Activated CD4-positive, alpha-beta T cell treated with anti-CD3 and anti-CD28 coated beads for 4 hours (primary cell): ENCODE measurements at regions not wholly inside any gene's neighbourhood (a gene's known extent, or its start where the extent isn't known, plus 50 kb on each side); places are given as distances from the start of the nearest gene placed in this dataset.
"Not testable (repeated sequence)": the region's sequence is repeated elsewhere in the genome, so short reads cannot be mapped to it uniquely, and the experiment has no call there.

Experiments used
- DNase-seq, 2 donors: peaks; one replicate each; pipeline ENCODE4 v3.0.0-alpha.2; 2020

- no peak for DNase-seq
Measured at GRCh38 chr9:30972654-30973053, 1411.8 kb upstream of the ACO1 start.

GRCh38 chr9:30977965-30978364 is 1406.5 kb upstream of the ACO1 start:
- DNase-seq: no peak

DNA sequence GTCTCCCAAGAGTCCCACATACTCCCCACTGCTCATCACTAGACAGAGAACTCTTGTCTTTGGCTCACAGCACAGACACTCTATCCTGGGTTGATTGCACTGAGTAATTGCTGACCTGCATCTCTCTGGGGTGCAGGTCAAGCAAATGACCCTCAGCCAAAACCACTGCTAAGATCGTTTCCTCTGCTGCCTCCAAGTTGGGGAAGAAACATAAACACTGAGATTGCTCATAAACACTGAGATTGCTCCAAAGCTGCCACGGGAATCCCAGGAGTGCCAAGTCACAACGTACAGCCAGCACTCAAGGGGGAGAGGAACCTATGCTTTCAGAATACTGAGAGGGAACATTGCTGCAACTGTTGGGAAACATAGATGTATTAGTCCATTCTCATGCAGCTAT is 1402.1 kb upstream of the ACO1 start:
- DNase-seq: no peak

DNA sequence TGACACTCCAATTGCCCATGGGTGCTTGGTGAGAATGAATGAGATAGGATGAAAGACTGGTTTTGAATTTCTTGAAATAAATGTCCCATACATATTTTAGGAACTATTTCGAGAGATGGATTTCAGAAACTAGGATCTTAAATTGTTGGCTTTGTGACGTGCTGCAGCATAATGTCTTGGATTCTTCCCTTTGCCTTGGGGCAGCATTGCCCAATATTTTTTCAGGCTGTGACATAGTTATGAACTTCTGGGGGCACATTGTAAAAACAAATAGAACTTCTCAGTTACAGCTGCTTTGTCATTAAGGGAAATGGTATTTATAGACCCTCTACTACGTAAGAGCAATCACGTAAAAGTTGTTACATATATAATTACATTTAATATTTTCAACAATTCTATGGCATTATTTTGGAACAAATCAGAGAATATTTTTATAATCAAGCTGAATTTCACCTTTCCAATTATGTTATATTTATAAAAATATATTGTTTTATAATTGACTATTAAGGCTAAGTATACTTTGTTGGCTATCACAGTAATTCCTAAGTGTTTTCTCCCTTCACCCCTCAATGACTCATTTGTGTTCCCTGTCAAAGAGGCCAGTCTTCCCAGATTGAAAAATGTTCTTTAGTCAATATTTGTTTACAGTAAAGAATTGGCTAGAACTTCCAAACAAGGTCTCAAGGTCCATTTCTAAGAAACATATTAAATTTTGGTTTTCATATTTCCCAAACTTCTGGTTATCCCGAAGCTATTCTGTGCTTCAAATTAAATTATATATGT is 1388.3 kb upstream of the ACO1 start:
- DNase-seq: no peak

DNA sequence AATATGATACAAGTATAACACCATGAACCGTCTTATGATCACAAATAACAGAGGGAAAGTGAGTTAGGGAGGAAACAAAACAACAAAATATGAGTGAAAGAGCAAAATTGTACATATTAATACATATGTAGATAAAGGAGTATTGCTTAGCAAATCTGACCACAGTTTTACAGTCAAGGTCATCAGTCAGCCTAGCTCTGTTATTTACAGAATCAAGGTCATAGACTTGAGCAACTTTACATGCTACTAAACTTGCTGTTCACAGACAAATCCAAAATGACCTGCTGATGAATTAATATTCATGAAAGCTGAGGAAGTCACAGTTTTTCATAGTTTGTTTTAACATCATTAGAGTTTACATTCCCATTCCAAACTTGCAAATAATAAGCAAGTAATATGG is 1387.7 kb upstream of the ACO1 start:
- DNase-seq: no peak

DNA sequence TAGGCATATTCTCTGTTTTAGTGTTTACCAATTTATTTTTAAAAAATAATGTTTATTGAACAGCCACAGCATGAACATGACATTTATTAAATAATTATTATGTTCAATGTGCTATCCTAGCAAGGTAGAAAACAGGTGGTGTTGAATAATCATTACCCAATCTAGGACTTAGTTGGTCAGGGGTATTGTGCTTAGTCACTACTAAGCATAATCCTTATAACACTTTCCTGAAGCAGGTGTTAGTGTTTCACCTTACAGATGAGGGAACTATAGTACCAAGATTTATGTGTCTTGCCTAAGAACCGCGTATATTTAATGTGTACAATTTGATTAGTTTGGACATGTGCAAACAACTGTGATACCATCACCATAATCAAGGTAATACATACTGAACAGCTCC is 1387.2 kb upstream of the ACO1 start:
- DNase-seq: no peak

- no peak for DNase-seq
Measured at GRCh38 chr9:31005086-31005665, 1379.3 kb upstream of the ACO1 start.

- no peak for DNase-seq
Measured at GRCh38 chr9:31013371-31013770, 1371.1 kb upstream of the ACO1 start.

DNA sequence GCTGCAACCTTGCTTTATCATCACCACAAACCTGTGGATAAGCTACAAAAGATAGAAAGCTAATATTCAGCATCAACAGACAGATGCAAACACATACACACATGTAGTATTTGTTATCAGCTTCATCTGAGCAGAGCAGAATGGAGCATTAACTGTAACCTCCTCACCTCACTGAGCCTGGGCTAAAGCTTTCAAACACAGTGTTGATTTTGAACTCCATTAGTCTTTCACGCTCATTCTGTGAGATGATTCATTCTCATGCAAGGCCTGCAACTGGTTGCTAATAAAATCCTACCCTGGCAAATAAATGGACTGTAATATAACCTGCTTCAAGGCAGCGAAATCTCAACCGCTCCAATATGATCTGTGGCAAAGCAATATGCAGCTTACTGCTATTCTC is 1360.6 kb upstream of the ACO1 start:
- DNase-seq: no peak

- DNase-seq: no peak
Measured at GRCh38 chr9:31027678-31028077, 1356.8 kb upstream of the ACO1 start.

DNA sequence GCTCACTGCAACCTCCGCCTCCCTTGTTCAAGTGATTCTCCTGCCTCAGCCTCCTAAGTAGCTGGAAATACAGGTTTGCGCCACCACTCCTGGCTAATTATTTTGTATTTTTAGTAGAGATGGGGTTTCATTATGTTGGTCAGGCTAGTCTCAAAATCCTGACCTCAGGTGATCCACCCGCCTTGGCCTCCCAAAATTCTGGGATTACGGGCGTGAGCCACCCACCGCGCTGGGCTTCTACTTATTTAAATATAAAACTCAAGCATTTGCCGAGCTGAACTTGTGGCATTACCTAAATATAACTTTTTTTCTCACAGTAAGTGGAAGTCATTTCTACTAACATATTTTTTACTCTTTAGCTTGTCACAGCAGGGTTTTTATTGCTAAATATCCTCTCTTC is 1356.3 kb upstream of the ACO1 start:
- no peak for DNase-seq

- DNase-seq: no peak
Measured at GRCh38 chr9:31030741-31031202, 1353.7 kb upstream of the ACO1 start.

DNA sequence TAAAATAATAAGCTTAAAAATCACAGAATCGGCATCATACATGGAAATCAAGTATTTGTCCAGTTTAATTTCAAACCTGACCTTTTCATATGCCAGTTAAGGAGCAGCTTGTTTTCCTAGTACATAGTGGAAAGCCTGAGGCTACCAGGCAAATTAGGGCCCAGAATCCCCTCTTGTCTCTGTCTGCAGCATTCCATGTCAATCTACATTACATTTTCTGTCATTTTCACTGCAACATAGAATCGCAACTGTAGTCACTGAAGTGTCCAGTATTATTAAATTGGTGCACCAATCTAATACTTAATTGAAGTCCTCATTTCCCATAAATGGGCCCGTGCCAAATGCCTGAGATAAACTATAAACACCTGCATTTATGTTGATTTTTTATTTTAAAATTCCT is 1352.2 kb upstream of the ACO1 start:
- DNase-seq: no peak

- no peak for DNase-seq
Measured at GRCh38 chr9:31034311-31034710, 1350.1 kb upstream of the ACO1 start.

GRCh38 chr9:31040564-31040963 is 1343.9 kb upstream of the ACO1 start:
- DNase-seq: no peak

GRCh38 chr9:31045810-31046209 is 1338.6 kb upstream of the ACO1 start:
- no peak for DNase-seq

DNA sequence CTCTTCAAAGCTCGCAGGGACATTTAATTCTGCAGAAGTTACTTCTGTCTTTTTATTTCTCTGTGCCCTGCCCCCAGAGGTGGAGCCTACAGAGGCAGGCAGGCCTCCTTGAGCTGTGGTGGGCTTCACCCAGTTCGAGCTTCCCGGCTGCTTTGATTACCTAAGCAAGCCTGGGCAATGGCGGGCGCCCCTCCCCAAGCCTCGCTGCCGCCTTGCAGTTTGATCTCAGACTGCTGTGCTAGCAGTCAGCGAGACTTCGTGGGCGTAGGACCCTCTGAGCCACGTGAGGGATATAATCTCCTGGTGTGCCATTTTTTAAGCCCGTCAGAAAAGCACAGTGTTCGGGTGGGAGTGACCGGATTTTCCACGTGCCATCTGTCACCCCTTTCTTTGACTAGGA is 1322.9 kb upstream of the ACO1 start:
- not testable (repeated sequence) for DNase-seq

DNA sequence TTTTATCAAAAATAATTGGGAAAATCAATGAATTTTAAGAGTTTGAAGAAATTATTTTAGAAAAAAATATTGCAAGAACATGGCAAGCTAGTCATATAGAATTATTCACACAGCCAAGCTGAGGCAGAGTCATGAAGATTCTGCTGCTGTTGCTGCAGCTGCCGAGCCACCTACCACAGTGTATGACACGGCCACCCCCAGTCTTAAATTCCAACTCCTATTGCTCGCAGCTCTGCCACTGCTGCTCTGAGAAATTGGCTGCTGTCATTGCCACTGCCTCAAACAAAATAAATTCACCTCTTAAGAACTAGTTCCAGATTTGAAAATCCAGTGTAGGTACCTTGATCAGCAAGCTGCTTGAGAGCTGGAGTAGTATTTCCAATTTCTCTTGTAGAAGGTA is 1318.8 kb upstream of the ACO1 start:
- DNase-seq: no peak

DNA sequence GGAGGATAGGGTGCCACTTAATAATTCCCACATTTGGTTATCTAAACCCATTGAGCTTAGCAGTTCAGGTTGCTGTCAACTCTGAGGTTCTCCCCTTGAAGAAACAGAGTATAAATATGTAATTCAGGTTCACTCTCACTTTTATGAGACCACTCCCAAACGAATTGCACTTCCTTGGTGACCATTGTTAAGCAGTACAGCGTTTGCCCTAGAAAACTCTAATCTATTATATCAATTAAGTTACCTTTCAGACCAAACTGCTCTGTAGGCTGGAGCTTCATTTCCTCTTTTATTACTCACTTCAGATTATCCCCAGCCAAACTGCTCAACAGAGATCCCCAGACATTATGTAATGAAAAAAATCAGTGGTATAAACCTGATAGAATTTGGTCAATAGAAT is 1317.0 kb upstream of the ACO1 start:
- DNase-seq: no peak

- no peak for DNase-seq
Measured at GRCh38 chr9:31071606-31072286, 1312.7 kb upstream of the ACO1 start.

DNA sequence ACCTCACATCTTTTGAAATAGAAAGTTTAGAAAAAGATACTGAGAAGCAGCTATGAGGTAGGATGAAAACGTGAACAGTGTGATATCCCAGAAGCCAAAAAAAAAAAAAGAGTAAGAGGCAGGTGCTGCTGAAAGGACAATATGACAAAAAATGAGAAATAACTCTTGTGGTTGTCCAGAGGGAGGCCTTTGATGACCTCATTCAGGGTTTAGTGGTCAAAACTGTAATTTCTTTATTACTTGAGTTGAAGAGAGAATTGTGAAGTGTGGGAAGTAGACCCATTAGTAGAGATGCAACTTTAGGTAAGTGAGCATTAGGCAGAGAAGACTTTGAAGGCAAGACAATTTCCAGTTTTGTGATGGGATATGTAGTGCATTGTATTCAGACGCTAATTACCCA is 1306.3 kb upstream of the ACO1 start:
- no peak for DNase-seq

GRCh38 chr9:31084350-31084749 is 1300.1 kb upstream of the ACO1 start:
- no peak for DNase-seq

DNA sequence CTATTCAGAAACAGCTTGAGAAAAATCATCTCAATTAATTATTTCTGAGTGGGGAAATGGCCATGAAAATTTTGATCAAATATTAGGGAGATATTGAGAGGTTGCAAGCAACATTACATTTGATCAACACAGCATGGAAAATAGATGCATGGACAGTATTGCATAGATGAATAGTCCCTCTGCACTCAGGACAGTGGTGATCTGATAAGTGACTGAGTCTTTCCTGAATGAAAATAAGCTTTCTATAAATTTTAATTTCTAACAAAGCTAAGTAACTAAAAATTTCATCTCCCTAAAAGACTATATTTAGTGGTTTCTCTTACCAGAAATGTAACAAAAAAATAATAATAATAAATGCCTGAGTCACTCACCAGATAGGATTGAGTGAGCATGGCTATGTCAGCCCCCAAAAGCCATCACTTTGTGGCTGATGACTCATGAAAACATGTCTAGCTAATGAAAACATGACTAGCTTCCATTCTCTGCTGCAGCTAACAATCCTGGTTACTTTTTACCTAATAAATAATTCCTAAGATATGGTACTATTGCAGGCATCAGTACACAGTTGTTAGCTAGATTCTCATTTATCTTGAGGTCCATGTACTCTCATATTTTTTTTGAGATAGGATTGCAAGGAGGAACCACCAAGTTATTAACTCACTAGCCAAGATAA is 1294.8 kb upstream of the ACO1 start:
- no peak for DNase-seq

- DNase-seq: no peak
Measured at GRCh38 chr9:31100311-31100710, 1284.1 kb upstream of the ACO1 start.
